CD4-positive, CD25-positive, alpha-beta regulatory T cell (primary cell): ENCODE measurements at regions not wholly inside any gene's neighbourhood (a gene's known extent, or its start where the extent isn't known, plus 50 kb on each side); places are given as distances from the start of the nearest gene placed in this dataset.

ENCODE experiments used
- ATAC-seq, 2 donors: fragments of 150-1000 bp; cut with Tn5 transposase; one replicate each; pipeline ENCODE4 v1.10.0; 2021; ENCODE audit warnings: low read depth in 2 of 2, moderate number of reproducible peaks in 2 of 2, moderate library complexity in 1 of 2
- DNase-seq, 3 donors: peaks; one replicate each; pipeline versions ENCODE4 v3.0.0 to v3.0.0-alpha.2; 2012 to 2022; ENCODE audit warnings: mixed read lengths in 1 of 3
- H3K27ac ChIP-seq: one replicate; pipeline ENCODE4 v1.7.0; 2013; ENCODE audit warnings: mild to moderate bottlenecking, low read length; ENCODE audit not compliant: insufficient read depth, poor library complexity, severe bottlenecking
- H3K27me3 ChIP-seq: one replicate; pipeline ENCODE4 v1.7.0; 2013; ENCODE audit warnings: low read length; ENCODE audit not compliant: control insufficient read depth, insufficient read depth
- H3K36me3 ChIP-seq: one replicate; pipeline ENCODE4 v1.7.0; 2013; ENCODE audit warnings: mild to moderate bottlenecking, low read length, moderate library complexity; ENCODE audit not compliant: control insufficient read depth, insufficient read depth
- H3K4me1 ChIP-seq: 2 replicates; pipeline ENCODE4 v1.7.0; 2013; ENCODE audit warnings: mild to moderate bottlenecking, low read length; ENCODE audit not compliant: insufficient read depth, control insufficient read depth, poor library complexity, severe bottlenecking
- H3K4me3 ChIP-seq: one replicate; pipeline ENCODE4 v1.7.0; 2013; ENCODE audit warnings: low read depth, mild to moderate bottlenecking, low read length, moderate library complexity
- H3K9me3 ChIP-seq, 2 experiments: 1 replicate in 1 of 2; 2 replicates in 1 of 2; pipeline ENCODE4 v1.7.0; 2013; ENCODE audit warnings: low read length in 2 of 2, mild to moderate bottlenecking in 1 of 2, moderate library complexity in 1 of 2; ENCODE audit not compliant: control insufficient read depth in 2 of 2
- H3K27ac Mint-ChIP-seq, 3 donors: one replicate each; pipeline ENCODE4 v1.8.0; 2020 to 2022; ENCODE audit warnings: mild to moderate bottlenecking in 3 of 3, mixed read lengths in 3 of 3, moderate library complexity in 2 of 3
- H3K27me3 Mint-ChIP-seq: one replicate; pipeline ENCODE4 v1.8.0; 2022; ENCODE audit warnings: mild to moderate bottlenecking, mixed read lengths
- H3K36me3 Mint-ChIP-seq: one replicate; pipeline ENCODE4 v1.8.0; 2020; ENCODE audit warnings: mixed read lengths
- H3K4me1 Mint-ChIP-seq, 4 donors: one replicate each; pipeline ENCODE4 v1.8.0; 2020 to 2022; ENCODE audit warnings: mixed read lengths in 4 of 4, mild to moderate bottlenecking in 1 of 4
- H3K4me3 Mint-ChIP-seq, 4 donors: one replicate each; pipeline ENCODE4 v1.8.0; 2020 to 2022; ENCODE audit warnings: mild to moderate bottlenecking in 4 of 4, mixed read lengths in 4 of 4, moderate library complexity in 3 of 4
- H3K9me3 Mint-ChIP-seq, 7 donors: one replicate each; pipeline ENCODE4 v1.8.0; 2020 to 2022; ENCODE audit warnings: mixed read lengths in 7 of 7, mild to moderate bottlenecking in 3 of 7, moderate library complexity in 2 of 7

DNA sequence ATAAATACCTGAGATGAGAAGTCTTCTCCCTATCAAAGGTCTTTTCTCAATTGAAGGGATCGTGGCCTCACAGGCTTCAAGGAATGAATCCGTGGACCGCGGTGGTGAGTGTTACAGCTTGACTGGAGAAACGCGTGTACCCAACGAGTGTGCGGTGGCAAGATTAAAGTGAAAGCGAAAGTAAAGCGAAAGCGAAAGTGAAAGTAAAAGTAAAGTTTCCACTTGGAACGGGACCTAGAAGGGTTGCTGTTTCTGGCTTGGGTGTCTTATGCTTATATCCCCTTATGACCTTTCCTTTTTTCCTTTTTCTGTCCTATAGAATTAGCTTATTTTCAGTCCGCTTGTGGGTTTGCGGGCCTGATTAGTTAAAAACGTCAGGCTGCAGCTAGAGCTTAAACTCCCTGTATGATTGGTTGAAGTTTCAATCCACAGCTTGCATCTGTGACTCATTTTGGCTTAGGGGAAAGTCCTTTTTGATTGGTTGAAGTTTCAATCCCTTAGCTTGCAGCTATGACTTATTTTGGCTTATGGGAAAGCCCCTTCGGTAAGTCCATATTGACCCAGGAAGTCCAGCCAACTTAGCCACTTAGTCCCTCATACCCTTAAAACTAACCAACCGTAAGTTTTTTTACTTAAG lies 924.3 kb upstream of the CDH10 start:
- ATAC-seq (no peak), DNase-seq (peak in 1 of 3 donors; percentile 2)
- Mint-ChIP-seq H3K9me3 (peaks cover 0 to 17% (median 10%) of the 10 kb centered on the region in 7 donors), H3K4me1 (peaks cover 0 to 2% (median under 1%) of the 10 kb centered on the region in 4 donors), H3K36me3 (no peaks in the 10 kb centered on the region), H3K27me3 (no peaks in the 10 kb centered on the region), H3K4me3 (no peak overlapping the region), H3K27ac (peak overlapping the region in 1 of 3 donors; percentile 77)
- Histone ChIP-seq H3K27ac (no peak overlapping the region), H3K27me3 (no peaks in the 10 kb centered on the region), H3K4me1 (no peaks in the 10 kb centered on the region), H3K36me3 (no peaks in the 10 kb centered on the region), H3K4me3 (no peak overlapping the region), H3K9me3 (peaks cover 6 to 10% of the 10 kb centered on the region in 2 experiments)

DNA sequence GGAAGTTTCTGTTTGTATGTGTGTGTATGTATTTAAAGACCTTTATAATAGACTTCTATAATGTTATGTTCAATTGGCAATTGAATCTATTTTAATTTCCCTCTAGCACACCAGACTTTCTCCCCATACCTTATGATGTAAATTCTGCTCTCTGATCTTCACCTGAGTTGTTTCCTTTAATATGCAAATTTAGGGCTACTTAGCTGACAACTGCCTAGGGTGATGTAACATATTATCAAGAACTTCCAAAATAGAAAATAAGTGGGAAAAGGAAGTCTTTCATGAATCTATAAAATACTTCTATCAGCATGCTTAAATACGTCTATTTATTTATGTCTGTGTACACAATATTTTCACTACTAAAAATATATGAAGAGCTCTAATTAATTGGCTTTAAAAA lies 923.5 kb upstream of the CDH10 start:
- Mint-ChIP-seq H3K27me3 (no peaks in the 10 kb centered on the region), H3K4me1 (peaks cover 0 to 2% (median under 1%) of the 10 kb centered on the region in 4 donors), H3K4me3 (no peak overlapping the region)

DNA sequence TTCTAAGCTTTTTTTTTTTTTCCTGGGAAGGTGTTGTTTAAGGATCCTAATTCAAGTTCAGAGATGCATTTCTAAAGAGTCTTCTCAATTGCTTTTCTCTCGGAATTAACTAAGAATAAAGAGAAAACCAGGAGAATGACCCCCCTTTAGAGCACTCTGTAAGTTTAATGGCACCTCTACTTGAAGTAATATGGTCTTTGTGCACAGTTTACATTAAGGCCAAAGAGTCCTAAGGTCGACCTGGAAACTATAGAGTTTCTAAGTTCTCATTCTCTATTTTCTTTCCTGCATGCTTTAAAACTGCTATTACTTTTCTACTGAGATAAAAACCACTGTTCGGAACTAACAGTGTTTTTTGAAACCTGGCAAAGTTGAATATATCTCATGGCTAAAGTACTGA lies 923.1 kb upstream of the CDH10 start:
- H3K36me3 ChIP-seq, result no peaks in the 10 kb centered on the region
- ATAC-seq, result no peak
- H3K36me3 Mint-ChIP-seq, result no peaks in the 10 kb centered on the region

More for the DNA sequence above, 923.5 kb upstream of the CDH10 start:
- Histone ChIP-seq H3K4me1 (no peaks in the 10 kb centered on the region), H3K4me3 (no peak overlapping the region), H3K9me3 (peaks cover 6 to 13% of the 10 kb centered on the region in 2 experiments), H3K36me3 (no peaks in the 10 kb centered on the region), H3K27me3 (no peaks in the 10 kb centered on the region), H3K27ac (no peak overlapping the region)
- no peak overlapping the region for H3K27ac Mint-ChIP-seq
- no peak for ATAC-seq
- DNase-seq, result no peak
- peaks cover 0 to 18% (median 12%) of the 10 kb centered on the region in 7 donors for H3K9me3 Mint-ChIP-seq
- no peaks in the 10 kb centered on the region for H3K36me3 Mint-ChIP-seq

DNA sequence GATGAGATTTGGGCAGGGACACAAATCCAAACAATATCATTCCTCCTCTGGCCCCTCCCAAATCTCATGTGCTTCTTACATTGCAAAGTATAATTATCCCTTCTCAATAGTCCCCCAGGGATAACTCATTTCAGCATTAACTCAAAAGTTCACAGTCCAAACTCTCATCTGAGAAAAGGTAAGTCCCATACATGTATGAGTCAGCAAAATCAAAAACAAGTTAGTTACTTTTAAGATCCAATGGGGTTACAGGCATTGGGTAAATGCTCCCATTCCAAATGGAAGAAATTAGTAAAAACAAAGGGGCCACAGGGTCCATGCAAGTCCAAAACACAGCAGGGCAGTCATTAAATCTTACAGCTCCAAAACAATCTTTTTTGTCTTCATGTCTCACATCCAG lies 917.9 kb upstream of the CDH10 start:
- Histone ChIP-seq H3K4me1 (no peaks in the 10 kb centered on the region), H3K4me3 (no peak overlapping the region), H3K9me3 (peaks cover 3 to 14% of the 10 kb centered on the region in 2 experiments), H3K27me3 (no peaks in the 10 kb centered on the region), H3K36me3 (no peaks in the 10 kb centered on the region), H3K27ac (no peak overlapping the region)
- Mint-ChIP-seq H3K27me3 (no peaks in the 10 kb centered on the region), H3K4me1 (no peaks in the 10 kb centered on the region), H3K9me3 (peaks cover 0 to 15% (median 5%) of the 10 kb centered on the region in 7 donors), H3K4me3 (no peak overlapping the region), H3K27ac (no peak overlapping the region), H3K36me3 (no peaks in the 10 kb centered on the region)
- DNase-seq, result no peak
- ATAC-seq, result no peak

More for the DNA sequence above, 923.1 kb upstream of the CDH10 start:
- no peak for DNase-seq
- Mint-ChIP-seq H3K4me3 (no peak overlapping the region), H3K4me1 (peaks cover 0 to 2% (median under 1%) of the 10 kb centered on the region in 4 donors), H3K27ac (no peak overlapping the region), H3K27me3 (no peaks in the 10 kb centered on the region), H3K9me3 (peaks cover 0 to 18% (median 12%) of the 10 kb centered on the region in 7 donors)
- Histone ChIP-seq H3K27me3 (no peaks in the 10 kb centered on the region), H3K4me3 (no peak overlapping the region), H3K4me1 (no peaks in the 10 kb centered on the region), H3K9me3 (peaks cover 6 to 17% of the 10 kb centered on the region in 2 experiments), H3K27ac (no peak overlapping the region)

DNA sequence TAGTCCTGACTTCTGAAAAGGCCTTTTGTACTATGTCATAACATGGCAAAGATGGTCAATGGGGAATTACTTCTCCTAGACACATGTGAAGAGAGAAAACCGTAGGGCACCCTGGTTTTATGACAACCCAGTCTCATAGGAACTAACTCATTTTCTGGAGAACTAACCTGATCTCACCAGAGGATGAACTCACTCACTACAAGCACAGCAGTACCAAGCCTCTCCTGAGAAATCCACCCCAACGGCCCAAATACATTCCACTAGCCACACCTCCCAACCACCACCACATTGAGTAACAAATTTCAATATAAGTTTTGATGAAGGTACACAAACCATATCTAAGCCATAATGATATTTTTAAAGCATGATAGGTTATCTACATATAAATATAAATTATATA lies 909.3 kb upstream of the CDH10 start:
- DNase-seq (no peak), ATAC-seq (no peak)
- no peak overlapping the region for H3K4me3 Mint-ChIP-seq
- H3K36me3 Mint-ChIP-seq, result no peaks in the 10 kb centered on the region
- H3K4me1 ChIP-seq, result no peaks in the 10 kb centered on the region
- H3K27ac ChIP-seq, result no peak overlapping the region
- no peaks in the 10 kb centered on the region for H3K36me3 ChIP-seq
- peaks cover 0 to 13% (median 2%) of the 10 kb centered on the region in 7 donors for H3K9me3 Mint-ChIP-seq
- H3K9me3 ChIP-seq, result peaks cover 0 to 9% of the 10 kb centered on the region in 2 experiments
- H3K4me3 ChIP-seq, result no peak overlapping the region
- no peak overlapping the region for H3K27ac Mint-ChIP-seq
- no peaks in the 10 kb centered on the region for H3K4me1 Mint-ChIP-seq
- no peaks in the 10 kb centered on the region for H3K27me3 ChIP-seq
- H3K27me3 Mint-ChIP-seq, result no peaks in the 10 kb centered on the region

DNA sequence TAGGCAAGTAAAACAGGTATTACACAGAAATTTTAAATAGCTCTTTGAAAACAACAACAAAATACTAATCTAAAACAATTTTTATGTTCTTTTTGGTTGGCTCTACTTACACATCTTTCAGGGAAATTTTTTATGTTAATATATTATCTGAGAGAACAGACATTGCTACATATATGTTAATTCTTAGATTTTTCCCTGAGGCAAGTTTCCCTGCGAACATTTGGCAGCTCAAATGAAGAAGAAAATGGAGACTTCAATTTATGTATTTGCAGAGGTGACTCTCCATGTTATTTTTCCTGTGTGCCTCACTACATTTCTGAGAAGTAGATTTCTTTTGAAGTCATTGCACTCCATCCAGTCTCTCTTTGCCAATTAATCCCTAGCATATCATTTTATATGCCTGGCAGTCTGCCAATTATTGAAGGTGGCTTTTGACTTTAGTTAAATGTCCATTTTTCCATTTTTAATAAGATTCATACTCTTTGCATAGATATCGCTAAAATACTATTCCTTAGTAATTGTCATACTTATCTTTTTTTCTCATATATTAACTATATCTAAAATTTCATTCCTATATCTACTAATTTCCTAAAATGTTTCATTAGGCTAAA lies 908.2 kb upstream of the CDH10 start:
- Histone ChIP-seq H3K27me3 (no peaks in the 10 kb centered on the region), H3K9me3 (peaks cover 0 to 9% of the 10 kb centered on the region in 2 experiments), H3K27ac (no peak overlapping the region), H3K36me3 (no peaks in the 10 kb centered on the region), H3K4me1 (no peaks in the 10 kb centered on the region), H3K4me3 (no peak overlapping the region)
- no peak for DNase-seq
- Mint-ChIP-seq H3K4me1 (no peaks in the 10 kb centered on the region), H3K27ac (no peak overlapping the region), H3K36me3 (no peaks in the 10 kb centered on the region), H3K9me3 (peaks cover 0 to 15% (median 2%) of the 10 kb centered on the region in 7 donors), H3K27me3 (no peaks in the 10 kb centered on the region), H3K4me3 (no peak overlapping the region)
- ATAC-seq, result no peak

DNA sequence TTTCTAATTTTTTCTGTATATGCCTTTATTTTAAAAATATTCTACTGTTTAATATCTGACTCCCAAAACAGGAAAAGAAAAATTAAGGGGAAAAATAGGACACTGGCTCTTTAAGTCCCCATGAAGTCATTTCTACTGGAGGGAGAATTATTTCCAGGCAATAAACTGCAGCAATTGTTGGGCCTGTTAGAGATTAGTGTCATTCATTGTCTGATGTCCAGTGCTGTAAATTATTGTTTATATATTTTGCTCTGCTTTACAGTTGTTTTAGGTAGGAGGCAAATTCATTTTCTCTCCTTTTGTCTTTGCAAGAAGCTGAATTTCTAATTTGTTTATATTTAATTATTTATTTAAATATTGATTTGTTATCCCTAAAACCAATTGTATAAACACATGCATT lies 906.0 kb upstream of the CDH10 start:
- ATAC-seq, result no peak
- Histone ChIP-seq H3K36me3 (no peaks in the 10 kb centered on the region), H3K4me3 (no peak overlapping the region), H3K27ac (no peak overlapping the region), H3K27me3 (no peaks in the 10 kb centered on the region), H3K4me1 (no peaks in the 10 kb centered on the region), H3K9me3 (peaks cover 0 to 6% of the 10 kb centered on the region in 2 experiments)
- Mint-ChIP-seq H3K4me1 (no peaks in the 10 kb centered on the region), H3K36me3 (no peaks in the 10 kb centered on the region), H3K9me3 (peaks cover 0 to 18% (median 2%) of the 10 kb centered on the region in 7 donors), H3K27ac (no peak overlapping the region), H3K4me3 (no peak overlapping the region), H3K27me3 (no peaks in the 10 kb centered on the region)
- DNase-seq, result no peak
